ENCODE measurements at regions not wholly inside any gene's neighbourhood (a gene's known extent, or its start where the extent isn't known, plus 50 kb on each side); places are given as distances from the start of the nearest gene placed in this dataset.
A peak's percentile ranks its signal among the peaks of the same experiment; 100 is the strongest.

- peak; percentile 30 for DNase-seq (ENCODE audit: low read depth)
- TF ChIP-seq, protein P1, sequence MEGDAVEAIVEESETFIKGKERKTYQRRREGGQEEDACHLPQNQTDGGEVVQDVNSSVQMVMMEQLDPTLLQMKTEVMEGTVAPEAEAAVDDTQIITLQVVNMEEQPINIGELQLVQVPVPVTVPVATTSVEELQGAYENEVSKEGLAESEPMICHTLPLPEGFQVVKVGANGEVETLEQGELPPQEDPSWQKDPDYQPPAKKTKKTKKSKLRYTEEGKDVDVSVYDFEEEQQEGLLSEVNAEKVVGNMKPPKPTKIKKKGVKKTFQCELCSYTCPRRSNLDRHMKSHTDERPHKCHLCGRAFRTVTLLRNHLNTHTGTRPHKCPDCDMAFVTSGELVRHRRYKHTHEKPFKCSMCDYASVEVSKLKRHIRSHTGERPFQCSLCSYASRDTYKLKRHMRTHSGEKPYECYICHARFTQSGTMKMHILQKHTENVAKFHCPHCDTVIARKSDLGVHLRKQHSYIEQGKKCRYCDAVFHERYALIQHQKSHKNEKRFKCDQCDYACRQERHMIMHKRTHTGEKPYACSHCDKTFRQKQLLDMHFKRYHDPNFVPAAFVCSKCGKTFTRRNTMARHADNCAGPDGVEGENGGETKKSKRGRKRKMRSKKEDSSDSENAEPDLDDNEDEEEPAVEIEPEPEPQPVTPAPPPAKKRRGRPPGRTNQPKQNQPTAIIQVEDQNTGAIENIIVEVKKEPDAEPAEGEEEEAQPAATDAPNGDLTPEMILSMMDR (conservative IDR thresholded peaks at IDR 0.05; ENCODE audit: control insufficient read depth, insufficient read depth, low read depth, low read length) = no peak
- H3K4me3 ChIP-seq (ENCODE audit: control insufficient read depth, low read depth, low read length) = no peak overlapping the region
Measured at GRCh38 chr6:100176951-100177710, 183.1 kb upstream of the MCHR2 start.

DNA sequence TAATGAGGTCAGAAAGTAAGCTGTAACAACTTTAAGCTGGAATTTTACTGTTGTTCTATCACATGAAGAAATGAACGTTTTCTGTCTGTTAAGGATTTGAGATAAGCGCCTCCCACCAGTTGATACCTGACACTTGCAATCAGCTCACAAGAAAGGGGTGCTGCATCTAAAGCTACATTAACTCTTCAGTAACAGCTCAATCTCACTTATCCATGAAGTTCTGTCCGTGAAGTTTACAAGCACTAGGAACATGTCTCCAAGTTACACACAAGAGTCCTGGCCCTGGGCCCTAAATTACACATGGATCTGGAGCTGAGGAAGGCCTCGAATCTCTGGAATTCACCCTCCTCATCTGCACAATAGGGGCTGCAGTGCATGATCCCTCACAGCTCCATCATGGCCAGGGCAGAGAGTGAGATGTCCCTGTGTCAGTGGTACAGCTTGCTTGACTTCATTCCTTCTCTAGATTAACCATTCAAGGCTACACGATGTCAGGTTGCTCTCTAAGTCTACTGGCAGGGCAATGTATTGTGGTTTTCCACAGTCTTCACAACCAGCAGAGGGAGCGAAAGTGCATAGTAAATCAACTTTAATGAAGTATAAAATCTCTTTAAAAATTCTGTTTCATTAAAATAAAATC is 182.4 kb upstream of the MCHR2 start:
- H3K4me3 ChIP-seq (ENCODE audit: control insufficient read depth, low read depth, low read length) = no peak overlapping the region

DNA sequence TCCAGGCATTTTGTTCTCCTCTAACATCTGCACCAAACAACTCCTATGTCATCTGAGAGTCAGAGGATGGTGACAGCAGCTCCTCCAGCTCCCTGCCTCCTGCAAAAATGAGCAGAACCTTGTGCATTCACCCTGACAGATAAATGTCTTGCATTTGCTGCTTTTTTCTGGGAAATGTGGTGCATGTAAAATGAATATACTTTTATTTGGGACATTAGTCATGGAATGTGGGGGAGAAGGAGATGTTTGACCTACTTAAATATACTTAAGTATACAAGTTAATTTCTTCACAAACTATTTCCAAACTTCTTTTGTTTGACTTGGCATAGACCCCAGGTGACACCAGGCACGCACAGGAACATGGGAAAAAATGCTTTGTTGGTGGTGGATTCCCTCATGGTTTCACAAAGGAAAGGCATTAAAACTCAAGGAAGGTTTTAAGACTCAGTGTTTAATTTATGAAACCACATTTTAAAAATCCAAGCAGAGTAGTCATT is 181.8 kb upstream of the MCHR2 start:
- DNase-seq (ENCODE audit: low read depth) = peak; percentile 95
- TF ChIP-seq, protein P1 (conservative IDR thresholded peaks at IDR 0.05; ENCODE audit: control insufficient read depth, insufficient read depth, low read depth, low read length) = no peak
- H3K4me3 ChIP-seq (ENCODE audit: control insufficient read depth, low read depth, low read length) = no peak overlapping the region

More for the DNA sequence above, 182.4 kb upstream of the MCHR2 start:
- TF ChIP-seq, protein P1 (conservative IDR thresholded peaks at IDR 0.05; ENCODE audit: control insufficient read depth, insufficient read depth, low read depth, low read length) = peak; percentile 65
- DNase-seq (ENCODE audit: low read depth) = peak; percentile 76

DNA sequence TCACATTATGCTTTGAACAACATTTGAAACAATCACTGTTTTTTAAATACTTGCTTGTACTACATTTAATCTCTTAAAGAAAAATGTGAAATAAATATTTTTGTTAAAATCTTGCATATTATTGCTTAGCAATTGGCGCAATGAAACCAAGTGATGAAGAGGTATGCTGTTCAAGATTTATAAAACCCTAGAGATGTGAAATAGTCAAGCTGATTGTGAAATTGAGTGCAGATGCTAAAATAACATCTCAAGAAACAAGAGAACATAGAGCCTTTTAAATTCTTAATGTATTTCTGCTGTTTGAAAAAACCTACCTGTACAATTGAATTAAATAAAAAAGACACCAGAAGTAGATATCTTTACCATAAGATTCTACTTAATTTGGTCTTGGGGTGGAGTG is 179.2 kb upstream of the MCHR2 start:
- TF ChIP-seq, protein P1 (conservative IDR thresholded peaks at IDR 0.05; ENCODE audit: control insufficient read depth, insufficient read depth, low read depth, low read length) = no peak

DNA sequence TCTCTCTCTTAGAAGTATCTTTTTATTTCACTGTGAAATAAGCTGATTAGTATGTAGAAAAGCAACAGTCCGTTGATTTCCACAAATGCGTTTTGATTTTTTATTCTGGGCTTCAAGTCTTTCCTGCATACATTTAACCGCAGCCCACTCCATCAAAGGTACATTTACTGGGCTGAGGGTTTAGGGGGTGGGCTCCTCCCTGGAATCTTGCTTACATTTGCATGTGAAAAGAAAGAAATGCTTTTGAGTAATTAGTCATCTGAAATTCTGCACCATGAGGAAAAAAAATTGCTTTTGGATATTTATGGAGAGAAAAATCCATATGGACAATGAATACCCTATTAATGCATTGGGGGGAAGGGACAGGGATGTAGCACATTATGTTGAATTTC is 178.3 kb upstream of the MCHR2 start:
- TF ChIP-seq, protein P1 (conservative IDR thresholded peaks at IDR 0.05; ENCODE audit: control insufficient read depth, insufficient read depth, low read depth, low read length) = no peak
- DNase-seq (ENCODE audit: low read depth) = no peak

More for the DNA sequence above, 179.2 kb upstream of the MCHR2 start:
- H3K4me3 ChIP-seq (ENCODE audit: control insufficient read depth, low read depth, low read length) = no peak overlapping the region
- peak; percentile 67 for DNase-seq (ENCODE audit: low read depth)

GRCh38 chr6:100171533-100172321 is 177.7 kb upstream of the MCHR2 start:
- H3K4me3 ChIP-seq (ENCODE audit: control insufficient read depth, low read depth, low read length) = no peak overlapping the region
- TF ChIP-seq, protein P1 (conservative IDR thresholded peaks at IDR 0.05; ENCODE audit: control insufficient read depth, insufficient read depth, low read depth, low read length) = no peak
- peak; percentile 65 for DNase-seq (ENCODE audit: low read depth)

More for the DNA sequence above, 178.3 kb upstream of the MCHR2 start:
- H3K4me3 ChIP-seq (ENCODE audit: control insufficient read depth, low read depth, low read length) = no peak overlapping the region
